HL-60 (cell line): ENCODE measurements at regions not wholly inside any gene's neighbourhood (a gene's known extent, or its start where the extent isn't known, plus 50 kb on each side); places are given as distances from the start of the nearest gene placed in this dataset.

Experiments used
- DNase-seq, 2 experiments: peaks; one replicate each; pipeline ENCODE4 v3.0.0-alpha.2; 2010 to 2020; ENCODE audit warnings: low read depth in 1 of 2, low spot score in 1 of 2
- H3K27ac ChIP-seq: fragments of 250-450 bp; sonication (Bioruptor Pico); replicated peaks from 2 replicates; pipeline ENCODE4 v1.5.1; 2020; ENCODE audit warnings: mild to moderate bottlenecking, moderate library complexity
- H3K27me3 ChIP-seq: fragments of 250-450 bp; sonication (Bioruptor Pico); 2 replicates; pipeline ENCODE4 v1.5.1; 2021; ENCODE audit warnings: mild to moderate bottlenecking, moderate library complexity; ENCODE audit not compliant: insufficient read depth, poor library complexity, severe bottlenecking
- H3K4me3 ChIP-seq: replicated peaks from 2 replicates; pipeline ENCODE4 v1.5.1; 2011; ENCODE audit warnings: mild to moderate bottlenecking, control low read depth, low read length; ENCODE audit not compliant: insufficient read depth
- CTCF ChIP-seq: IDR thresholded peaks from one replicate; pipeline ENCODE4 v1.5.1; 2011; ENCODE audit warnings: low read length, control low read depth, inconsistent platforms; ENCODE audit not compliant: insufficient read depth
- GABPA ChIP-seq: IDR thresholded peaks from 2 replicates; pipeline ENCODE4 v1.6.1; 2012; ENCODE audit warnings: low read depth
- POLR2AphosphoS5 ChIP-seq: IDR thresholded peaks from 2 replicates; pipeline ENCODE4 v1.6.1; 2012; ENCODE audit warnings: low read depth
- SPI1 ChIP-seq: IDR thresholded peaks from 2 replicates; pipeline ENCODE4 v1.6.1; 2012; ENCODE audit warnings: low read depth, mild to moderate bottlenecking, borderline replicate concordance
- TF ChIP-seq, protein P1 (sequence below): IDR thresholded peaks from 2 replicates; pipeline ENCODE4 v1.6.1; 2012; ENCODE audit warnings: low read depth; ENCODE audit not compliant: insufficient replicate concordance

- Histone ChIP-seq H3K4me3 (no peak overlapping the region), H3K27ac (no peak overlapping the region), H3K27me3 (no peaks in the 10 kb centered on the region)
- TF ChIP-seq SPI1 (no peak), POLR2AphosphoS5 (no peak), GABPA (no peak)
- TF ChIP-seq, protein P1, sequence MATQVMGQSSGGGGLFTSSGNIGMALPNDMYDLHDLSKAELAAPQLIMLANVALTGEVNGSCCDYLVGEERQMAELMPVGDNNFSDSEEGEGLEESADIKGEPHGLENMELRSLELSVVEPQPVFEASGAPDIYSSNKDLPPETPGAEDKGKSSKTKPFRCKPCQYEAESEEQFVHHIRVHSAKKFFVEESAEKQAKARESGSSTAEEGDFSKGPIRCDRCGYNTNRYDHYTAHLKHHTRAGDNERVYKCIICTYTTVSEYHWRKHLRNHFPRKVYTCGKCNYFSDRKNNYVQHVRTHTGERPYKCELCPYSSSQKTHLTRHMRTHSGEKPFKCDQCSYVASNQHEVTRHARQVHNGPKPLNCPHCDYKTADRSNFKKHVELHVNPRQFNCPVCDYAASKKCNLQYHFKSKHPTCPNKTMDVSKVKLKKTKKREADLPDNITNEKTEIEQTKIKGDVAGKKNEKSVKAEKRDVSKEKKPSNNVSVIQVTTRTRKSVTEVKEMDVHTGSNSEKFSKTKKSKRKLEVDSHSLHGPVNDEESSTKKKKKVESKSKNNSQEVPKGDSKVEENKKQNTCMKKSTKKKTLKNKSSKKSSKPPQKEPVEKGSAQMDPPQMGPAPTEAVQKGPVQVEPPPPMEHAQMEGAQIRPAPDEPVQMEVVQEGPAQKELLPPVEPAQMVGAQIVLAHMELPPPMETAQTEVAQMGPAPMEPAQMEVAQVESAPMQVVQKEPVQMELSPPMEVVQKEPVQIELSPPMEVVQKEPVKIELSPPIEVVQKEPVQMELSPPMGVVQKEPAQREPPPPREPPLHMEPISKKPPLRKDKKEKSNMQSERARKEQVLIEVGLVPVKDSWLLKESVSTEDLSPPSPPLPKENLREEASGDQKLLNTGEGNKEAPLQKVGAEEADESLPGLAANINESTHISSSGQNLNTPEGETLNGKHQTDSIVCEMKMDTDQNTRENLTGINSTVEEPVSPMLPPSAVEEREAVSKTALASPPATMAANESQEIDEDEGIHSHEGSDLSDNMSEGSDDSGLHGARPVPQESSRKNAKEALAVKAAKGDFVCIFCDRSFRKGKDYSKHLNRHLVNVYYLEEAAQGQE = no peak
- DNase-seq = no peak
These were observed 61.3 kb upstream of the TYRP1 start for GRCh38 chr9:12631866-12632265.

DNA sequence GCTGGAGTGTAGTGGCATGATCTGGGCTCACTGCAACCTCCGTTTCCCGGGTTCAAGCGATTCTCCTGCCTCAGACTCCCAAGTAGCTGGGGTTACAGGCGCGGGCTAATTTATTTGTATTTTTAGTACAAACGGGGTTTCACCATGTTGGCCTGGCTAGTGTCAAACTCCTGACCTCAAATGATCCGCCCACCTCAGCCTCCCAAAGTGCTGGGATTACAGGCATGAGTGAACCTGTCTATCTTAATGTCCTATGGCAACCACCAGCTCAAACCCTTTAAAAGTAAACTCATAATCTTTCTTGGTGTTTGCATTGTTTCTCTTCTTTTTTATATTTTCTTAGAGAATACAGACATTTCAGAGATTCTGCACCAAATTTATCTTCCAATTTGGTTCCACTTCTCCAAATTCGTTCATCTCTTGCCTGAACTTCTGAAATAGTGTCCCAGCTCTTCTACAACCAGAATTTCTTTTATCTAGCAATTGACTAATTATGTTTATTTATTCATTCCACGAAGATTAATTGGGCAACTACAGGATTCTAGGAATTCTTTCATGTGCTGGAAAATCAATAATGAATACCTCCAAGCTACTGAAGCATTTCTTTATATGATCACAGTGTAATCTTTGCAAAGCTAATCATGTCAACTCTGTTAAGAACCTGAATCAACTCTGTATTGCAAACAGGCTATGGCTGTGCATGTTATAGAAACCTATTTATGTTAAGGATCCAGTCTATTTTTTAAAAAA lies 60.0 kb upstream of the TYRP1 start:
- Histone ChIP-seq H3K27ac (no peak overlapping the region), H3K27me3 (no peaks in the 10 kb centered on the region), H3K4me3 (no peak overlapping the region)
- TF ChIP-seq GABPA (no peak), POLR2AphosphoS5 (no peak), CTCF (no peak), SPI1 (no peak)
- TF ChIP-seq, protein P1 = no peak
- no peak for DNase-seq

- TF ChIP-seq GABPA (no peak), CTCF (no peak), POLR2AphosphoS5 (no peak), SPI1 (no peak)
- TF ChIP-seq, protein P1 = no peak
- peak in 1 of 2 experiments; percentile 1 for DNase-seq
- H3K4me3 ChIP-seq = no peak overlapping the region
- H3K27ac ChIP-seq = no peak overlapping the region
- no peaks in the 10 kb centered on the region for H3K27me3 ChIP-seq
These were observed 53.1 kb upstream of the TYRP1 start for GRCh38 chr9:12640016-12640587.
